ENCODE measurements at regions not wholly inside any gene's neighbourhood (a gene's known extent, or its start where the extent isn't known, plus 50 kb on each side); places are given as distances from the start of the nearest gene placed in this dataset.
A peak's percentile ranks its signal among the peaks of the same experiment; 100 is the strongest.

- no peak for DNase-seq (ENCODE audit: low spot score)
These were observed 372.8 kb upstream of the TBL1XR1 start for GRCh38 chr3:177569875-177570657.

- no peak for DNase-seq (ENCODE audit: low spot score)
These were observed 374.1 kb upstream of the TBL1XR1 start for GRCh38 chr3:177571271-177571943.

GRCh38 chr3:177571944-177572315 lies 374.6 kb upstream of the TBL1XR1 start:
- no peak for DNase-seq (ENCODE audit: low spot score)

- peak; percentile 19 for DNase-seq (ENCODE audit: low spot score)
These were observed 377.1 kb upstream of the TBL1XR1 start for GRCh38 chr3:177574222-177574856.

- no peak for DNase-seq (ENCODE audit: low spot score)
These were observed 379.5 kb upstream of the TBL1XR1 start for GRCh38 chr3:177576746-177577145.

GRCh38 chr3:177578488-177578887 lies 381.2 kb upstream of the TBL1XR1 start:
- DNase-seq (ENCODE audit: low spot score) = no peak

- no peak for DNase-seq (ENCODE audit: low spot score)
These were observed 382.1 kb upstream of the TBL1XR1 start for GRCh38 chr3:177579419-177579818.

GRCh38 chr3:177580437-177580836 lies 383.2 kb upstream of the TBL1XR1 start:
- DNase-seq (ENCODE audit: low spot score) = no peak

- no peak for DNase-seq (ENCODE audit: low spot score)
These were observed 388.0 kb upstream of the TBL1XR1 start for GRCh38 chr3:177585271-177585670.

GRCh38 chr3:177589041-177589650 lies 391.9 kb upstream of the TBL1XR1 start:
- DNase-seq (ENCODE audit: low spot score) = no peak

- peak; percentile 68 for DNase-seq (ENCODE audit: low spot score)
These were observed 392.7 kb upstream of the TBL1XR1 start for GRCh38 chr3:177589911-177590381.

GRCh38 chr3:177590826-177591225 lies 393.5 kb upstream of the TBL1XR1 start:
- DNase-seq (ENCODE audit: low spot score) = no peak

GRCh38 chr3:177591379-177591778 lies 394.1 kb upstream of the TBL1XR1 start:
- no peak for DNase-seq (ENCODE audit: low spot score)

- no peak for DNase-seq (ENCODE audit: low spot score)
These were observed 396.8 kb upstream of the TBL1XR1 start for GRCh38 chr3:177594096-177594495.

- no peak for DNase-seq (ENCODE audit: low spot score)
These were observed 398.4 kb upstream of the TBL1XR1 start for GRCh38 chr3:177595530-177596188.

GRCh38 chr3:177596248-177596815 lies 399.1 kb upstream of the TBL1XR1 start:
- DNase-seq (ENCODE audit: low spot score) = peak; percentile 64

GRCh38 chr3:177596816-177597271 lies 399.6 kb upstream of the TBL1XR1 start:
- DNase-seq (ENCODE audit: low spot score) = no peak

GRCh38 chr3:177597311-177598096 lies 400.2 kb upstream of the TBL1XR1 start:
- no peak for DNase-seq (ENCODE audit: low spot score)

GRCh38 chr3:177598097-177598833 lies 401.0 kb upstream of the TBL1XR1 start:
- DNase-seq (ENCODE audit: low spot score) = no peak

GRCh38 chr3:177599326-177599725 lies 402.0 kb upstream of the TBL1XR1 start:
- DNase-seq (ENCODE audit: low spot score) = no peak

Measured in LoVo (cell line).